Neural cell (in vitro differentiated cells): ENCODE measurements at regions not wholly inside any gene's neighbourhood (a gene's known extent, or its start where the extent isn't known, plus 50 kb on each side); places are given as distances from the start of the nearest gene placed in this dataset.

ENCODE experiments used
- H2AFZ ChIP-seq: fragments of 200-600, 300-800 bp; sonication (generic), shearing (Covaris generic); 2 replicates; pipeline ENCODE4 v1.6.0; 2014; ENCODE audit warnings: low read depth, mild to moderate bottlenecking, antibody characterized with exemption, low read length, moderate library complexity
- H3F3A ChIP-seq: fragments of 200-600 bp; shearing (Covaris generic); 2 replicates; pipeline ENCODE4 v1.6.1; 2016; ENCODE audit warnings: mild to moderate bottlenecking, moderate library complexity, mixed read lengths, antibody characterized with exemption, low read length; ENCODE audit not compliant: insufficient read depth, poor library complexity, severe bottlenecking
- H3K27ac ChIP-seq: fragments of 200-600, 300-800 bp; sonication (generic), shearing (Covaris generic); 2 replicates; pipeline ENCODE4 v1.5.1; 2014; ENCODE audit warnings: mild to moderate bottlenecking, low read length, moderate library complexity
- H3K27me3 ChIP-seq: fragments of 300-800, 200-600 bp; sonication (generic), shearing (Covaris generic); 2 replicates; pipeline ENCODE4 v1.6.0; 2014; ENCODE audit warnings: mild to moderate bottlenecking, low read depth, low read length, moderate library complexity; ENCODE audit not compliant: insufficient read depth
- H3K36me3 ChIP-seq: fragments of 300-800, 200-600 bp; sonication (generic), shearing (Covaris generic); 2 replicates; pipeline ENCODE4 v1.5.1; 2014; ENCODE audit warnings: mild to moderate bottlenecking, antibody characterized with exemption, low read length, moderate library complexity; ENCODE audit not compliant: insufficient read depth
- H3K4me2 ChIP-seq: fragments of 300-800, 200-600 bp; sonication (generic), shearing (Covaris generic); 2 replicates; pipeline ENCODE4 v1.6.0; 2014; ENCODE audit warnings: mild to moderate bottlenecking, low read length
- H3K4me3 ChIP-seq: fragments of 300-800, 200-600 bp; sonication (generic), shearing (Covaris generic); 2 replicates; pipeline ENCODE4 v1.5.1; 2014; ENCODE audit warnings: mild to moderate bottlenecking, low read length, moderate library complexity
- H3K79me2 ChIP-seq: fragments of 200-600 bp; shearing (Covaris generic); replicated peaks from 2 replicates; pipeline ENCODE4 v1.6.0; 2014; ENCODE audit warnings: mild to moderate bottlenecking, low read length, moderate library complexity; ENCODE audit not compliant: insufficient read depth
- H3K9ac ChIP-seq: fragments of 300-800, 200-600 bp; sonication (generic), shearing (Covaris generic); 2 replicates; pipeline ENCODE4 v1.6.1; 2016; ENCODE audit warnings: mild to moderate bottlenecking, low read length, mixed read lengths
- H3K9me2 ChIP-seq: fragments of 200-600 bp; shearing (Covaris generic); 2 replicates; pipeline ENCODE4 v1.6.1; 2016; ENCODE audit warnings: mild to moderate bottlenecking, low read length, mixed read lengths; ENCODE audit not compliant: insufficient read depth
- H3K9me3 ChIP-seq: fragments of 200-600, 300-800 bp; sonication (generic), shearing (Covaris generic); 2 replicates; pipeline ENCODE4 v1.6.1; 2016; ENCODE audit warnings: mild to moderate bottlenecking, mixed run types, low read length, moderate library complexity, mixed read lengths
- H4K20me1 ChIP-seq: fragments of 200-600 bp; shearing (Covaris generic); 2 replicates; pipeline ENCODE4 v1.6.1; 2016; ENCODE audit warnings: mild to moderate bottlenecking, mixed run types; ENCODE audit not compliant: insufficient read depth
- CTCF ChIP-seq: fragments of 450-650 bp; IDR thresholded peaks from 2 replicates; pipeline ENCODE4 v1.5.1; 2014; ENCODE audit warnings: antibody characterized with exemption, mild to moderate bottlenecking, moderate library complexity; ENCODE audit not compliant: poor library complexity, severe bottlenecking
- EP300 ChIP-seq: fragments of 450-650 bp; conservative IDR thresholded peaks from 2 replicates; pipeline ENCODE4 v1.6.1; 2014; ENCODE audit warnings: antibody characterized with exemption, mild to moderate bottlenecking, moderate library complexity; ENCODE audit not compliant: poor library complexity, severe bottlenecking
- EZH2 ChIP-seq: fragments of 200-600, 300-800 bp; shearing (Covaris generic), sonication (generic); IDR thresholded peaks from 2 replicates; pipeline ENCODE4 v1.6.1; 2014; ENCODE audit warnings: antibody characterized with exemption, low read length, borderline replicate concordance, mild to moderate bottlenecking; ENCODE audit not compliant: insufficient read depth, poor library complexity, severe bottlenecking
- MXI1 ChIP-seq: fragments of 450-650 bp; conservative IDR thresholded peaks from 2 replicates; pipeline ENCODE4 v1.6.1; 2014; ENCODE audit warnings: antibody characterized with exemption, mild to moderate bottlenecking; ENCODE audit not compliant: poor library complexity, severe bottlenecking
- POLR2AphosphoS5 ChIP-seq: IDR thresholded peaks from 2 replicates; pipeline ENCODE4 v1.6.1; 2012
- RAD21 ChIP-seq: fragments of 450-650 bp; conservative IDR thresholded peaks from 2 replicates; pipeline ENCODE4 v1.6.1; 2014; ENCODE audit warnings: antibody characterized with exemption, mild to moderate bottlenecking, moderate library complexity
- REST ChIP-seq: IDR thresholded peaks from 2 replicates; pipeline ENCODE4 v1.6.1; 2012; ENCODE audit warnings: borderline replicate concordance
- SMC3 ChIP-seq: fragments of 450-650 bp; conservative IDR thresholded peaks from 2 replicates; pipeline ENCODE4 v1.6.1; 2014; ENCODE audit warnings: antibody characterized with exemption, mild to moderate bottlenecking, moderate library complexity; ENCODE audit not compliant: poor library complexity
- TAF1 ChIP-seq: IDR thresholded peaks from 2 replicates; pipeline ENCODE4 v1.6.1; 2012; ENCODE audit warnings: low read depth

- Histone ChIP-seq H3K4me2 (no peak overlapping the region), H3K4me3 (no peak overlapping the region), H3K79me2 (no peaks in the 10 kb centered on the region), H3K27ac (no peak overlapping the region), H3F3A (no peaks in the 10 kb centered on the region), H3K27me3 (no peaks in the 10 kb centered on the region), H3K36me3 (no peaks in the 10 kb centered on the region), H2AFZ (no peak overlapping the region), H3K9me2 (no peaks in the 10 kb centered on the region), H3K9ac (no peak overlapping the region), H3K9me3 (no peaks in the 10 kb centered on the region), H4K20me1 (no peaks in the 10 kb centered on the region)
- TF ChIP-seq RAD21 (no peak), MXI1 (no peak), REST (no peak), TAF1 (no peak), EP300 (no peak), POLR2AphosphoS5 (no peak), SMC3 (no peak), CTCF (no peak), EZH2 (no peak)
Measured at GRCh38 chr6:137763886-137764285, 103.2 kb upstream of the TNFAIP3 start.

GRCh38 chr6:137764464-137764863 is 102.6 kb upstream of the TNFAIP3 start:
- Histone ChIP-seq H3K9me3 (no peaks in the 10 kb centered on the region), H3F3A (no peaks in the 10 kb centered on the region), H3K36me3 (no peaks in the 10 kb centered on the region), H4K20me1 (no peaks in the 10 kb centered on the region), H3K9ac (no peak overlapping the region), H3K27me3 (no peaks in the 10 kb centered on the region), H3K79me2 (no peaks in the 10 kb centered on the region), H2AFZ (no peak overlapping the region), H3K4me2 (no peak overlapping the region), H3K27ac (no peak overlapping the region), H3K9me2 (no peaks in the 10 kb centered on the region), H3K4me3 (no peak overlapping the region)
- no peak for TF ChIP-seq MXI1

- H3K79me2 ChIP-seq = no peaks in the 10 kb centered on the region
- no peak for TF ChIP-seq MXI1
- no peak for TF ChIP-seq REST
- TF ChIP-seq TAF1 = no peak
- TF ChIP-seq EZH2 = no peak
- TF ChIP-seq CTCF = no peak
- TF ChIP-seq RAD21 = no peak
- TF ChIP-seq SMC3 = no peak
- no peak for TF ChIP-seq EP300
- TF ChIP-seq POLR2AphosphoS5 = no peak
- H3K9ac ChIP-seq = no peak overlapping the region
- no peaks in the 10 kb centered on the region for H3K27me3 ChIP-seq
- H3K27ac ChIP-seq = no peak overlapping the region
- H3K9me3 ChIP-seq = no peaks in the 10 kb centered on the region
- H3K4me2 ChIP-seq = no peak overlapping the region
- H3K9me2 ChIP-seq = no peaks in the 10 kb centered on the region
- no peaks in the 10 kb centered on the region for H3K36me3 ChIP-seq
- no peak overlapping the region for H2AFZ ChIP-seq
- no peak overlapping the region for H3K4me3 ChIP-seq
- H3F3A ChIP-seq = no peaks in the 10 kb centered on the region
- no peaks in the 10 kb centered on the region for H4K20me1 ChIP-seq
Measured at GRCh38 chr6:137765059-137765458, 102.0 kb upstream of the TNFAIP3 start.
